HG03066 (cell line): ENCODE measurements at regions not wholly inside any gene's neighbourhood (a gene's known extent, or its start where the extent isn't known, plus 50 kb on each side); places are given as distances from the start of the nearest gene placed in this dataset.
"Not testable (repeated sequence)": the region's sequence is repeated elsewhere in the genome, so short reads cannot be mapped to it uniquely, and the experiment has no call there.

ENCODE experiments used
- ATAC-seq: cut with Tn5 transposase; IDR thresholded peaks from one replicate; pipeline ENCODE4 v1.9.1; 2021; ENCODE audit warnings: low read depth; ENCODE audit not compliant: unreplicated experiment

- no peak for ATAC-seq
Measured at GRCh38 chr9:10818206-10818605, 205.4 kb upstream of the PTPRD start.

DNA sequence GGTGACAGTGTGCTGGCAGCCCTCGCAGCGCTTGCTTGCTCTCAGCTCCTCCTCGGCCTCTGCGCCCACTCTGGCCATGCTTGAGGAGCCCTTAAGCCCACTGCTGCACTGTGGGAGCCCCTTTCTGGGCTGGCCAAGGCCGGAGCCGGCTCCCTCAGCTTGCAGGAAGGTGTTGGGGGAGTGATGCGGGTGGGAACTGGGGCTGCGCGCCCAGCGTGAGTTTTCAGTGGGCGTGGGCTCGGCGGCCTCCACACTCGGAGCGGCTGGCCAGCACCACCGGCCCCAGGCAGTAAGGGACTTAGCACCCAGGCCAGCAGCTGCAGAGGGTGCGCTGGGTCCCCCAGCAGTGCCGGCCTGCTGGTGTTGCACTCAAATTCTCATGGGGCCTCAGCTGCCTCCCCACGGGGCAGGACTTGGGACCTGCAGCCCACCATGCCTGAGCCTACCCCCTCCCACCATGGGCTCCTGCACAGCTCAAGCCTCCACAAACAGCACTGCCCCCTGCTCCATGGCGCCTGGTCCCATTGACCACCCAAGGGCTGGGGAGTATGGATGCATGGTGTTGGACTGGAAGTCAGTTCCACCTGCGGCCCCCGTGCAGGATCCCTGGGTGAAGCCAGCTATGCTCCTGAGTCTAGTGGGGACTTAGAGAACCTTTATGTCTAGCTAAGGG, 223.1 kb upstream of the PTPRD start:
- no peak for ATAC-seq

DNA sequence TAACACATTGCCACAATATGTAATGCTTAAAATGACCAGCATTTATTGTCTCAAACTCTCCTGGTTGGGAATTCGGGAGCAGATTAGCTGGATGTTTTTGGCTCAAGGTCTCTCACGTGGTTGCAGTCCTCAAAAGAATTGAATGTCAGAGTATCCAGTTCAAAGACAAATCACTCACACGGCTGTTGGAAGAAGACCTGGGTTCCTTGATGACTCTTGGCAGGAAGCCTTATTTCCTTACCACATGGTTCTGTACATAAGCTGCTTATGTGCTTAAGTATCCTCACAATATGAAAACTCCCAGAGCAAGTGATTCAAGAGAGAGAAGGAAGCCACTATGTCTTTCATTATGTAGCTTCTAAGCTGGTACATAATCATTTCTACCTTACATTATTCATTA, 230.3 kb upstream of the PTPRD start:
- ATAC-seq = no peak

- no peak for ATAC-seq
Measured at GRCh38 chr9:10855847-10856246, 243.0 kb upstream of the PTPRD start.

DNA sequence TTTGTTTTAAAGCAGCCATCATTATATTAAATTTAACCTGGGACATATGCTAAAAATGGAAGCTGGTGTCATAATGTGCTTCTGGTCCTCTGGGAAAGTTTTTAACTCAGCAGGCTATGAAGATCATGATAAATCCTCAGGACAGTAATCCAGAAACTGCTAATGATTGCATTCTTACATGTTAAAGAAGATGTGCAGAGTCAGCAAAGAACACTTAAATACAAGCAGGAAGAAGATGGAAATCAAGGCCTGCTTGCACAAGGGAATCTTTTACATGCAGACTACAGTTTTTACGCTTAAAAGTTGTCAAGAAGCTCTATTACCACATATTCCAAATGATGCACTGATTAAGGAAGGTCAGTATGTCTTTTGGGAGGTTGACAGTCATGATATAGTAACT, 246.0 kb upstream of the PTPRD start:
- no peak for ATAC-seq

GRCh38 chr9:10863476-10863875, 250.7 kb upstream of the PTPRD start:
- ATAC-seq = no peak

DNA sequence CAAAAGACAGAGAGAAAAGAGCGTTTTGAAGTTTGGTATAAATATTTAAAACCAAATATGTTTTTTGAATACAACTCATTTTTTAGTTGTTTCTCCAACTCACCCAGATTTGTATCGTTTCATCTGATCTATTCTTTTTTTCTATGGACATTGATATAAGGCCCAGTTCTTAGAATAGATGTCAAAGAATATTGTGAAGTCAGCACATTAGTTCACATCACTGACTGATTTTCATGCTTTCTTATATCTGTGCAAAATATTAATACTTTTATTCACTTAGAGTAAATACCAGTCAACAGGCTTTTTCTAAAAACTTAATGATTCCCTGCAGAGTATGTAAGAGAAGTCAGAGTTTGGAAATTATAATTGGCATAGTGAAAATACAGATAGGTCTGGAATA, 254.4 kb upstream of the PTPRD start:
- no peak for ATAC-seq

DNA sequence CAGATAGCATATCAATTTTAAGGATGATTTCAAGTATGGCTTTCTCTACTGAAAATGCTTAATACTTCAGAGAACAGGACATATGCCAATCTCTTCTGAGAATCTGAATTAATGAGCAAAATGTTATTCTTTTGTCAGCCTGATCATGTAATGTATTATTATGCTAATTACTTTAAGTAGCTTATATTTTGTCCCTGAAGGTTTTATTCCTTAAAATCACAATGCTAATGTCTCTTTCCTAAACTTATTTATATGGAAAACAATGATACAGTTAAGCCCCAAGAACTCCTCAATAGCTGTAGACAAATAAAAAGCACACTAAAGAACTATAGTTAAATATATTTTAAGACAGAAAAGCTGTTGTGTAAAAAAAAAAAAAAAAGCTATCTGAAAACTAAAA, 256.9 kb upstream of the PTPRD start:
- no peak for ATAC-seq

GRCh38 chr9:10873999-10874398, 261.2 kb upstream of the PTPRD start:
- no peak for ATAC-seq

GRCh38 chr9:10875752-10876151, 262.9 kb upstream of the PTPRD start:
- ATAC-seq = no peak

DNA sequence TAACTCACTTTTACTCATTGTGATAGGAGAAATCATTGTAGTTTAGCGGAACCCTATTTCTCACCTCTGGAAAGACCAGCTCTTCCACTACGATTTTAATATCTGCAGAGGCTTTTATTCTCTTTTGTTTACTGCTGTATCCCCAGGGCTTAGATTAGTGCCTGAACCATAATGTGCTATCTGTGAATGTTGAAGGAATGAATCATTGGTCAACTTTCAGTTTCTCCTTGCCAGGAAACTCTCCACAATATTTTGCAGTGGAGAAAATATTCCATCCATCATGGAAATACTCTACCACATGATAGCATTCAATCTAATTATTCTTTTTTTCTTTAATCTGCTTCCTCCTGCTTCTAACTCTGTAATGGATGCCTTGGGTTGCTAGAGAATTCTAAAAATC, 263.5 kb upstream of the PTPRD start:
- no peak for ATAC-seq

- not testable (repeated sequence) for ATAC-seq
Measured at GRCh38 chr9:10890266-10890665, 277.5 kb upstream of the PTPRD start.

GRCh38 chr9:10899509-10899908, 286.7 kb upstream of the PTPRD start:
- no peak for ATAC-seq

DNA sequence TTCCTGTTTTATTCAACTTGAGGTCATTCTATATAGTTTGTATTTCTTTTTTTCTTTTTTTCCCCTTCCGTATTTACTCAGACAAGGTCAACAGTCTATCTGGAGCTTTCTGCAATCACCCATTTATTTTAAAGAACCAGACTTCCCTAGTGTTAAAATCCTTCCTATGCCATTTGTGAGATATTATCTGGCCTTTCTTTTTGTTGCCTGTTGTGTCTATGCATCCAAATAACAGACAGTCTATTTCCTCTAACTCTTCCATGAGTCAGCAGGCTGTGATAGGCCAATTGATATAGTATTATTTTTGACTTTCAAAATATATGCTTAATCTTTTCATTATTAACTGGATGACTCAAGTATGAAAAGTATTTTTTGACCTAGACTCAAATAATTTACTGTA, 291.2 kb upstream of the PTPRD start:
- no peak for ATAC-seq

DNA sequence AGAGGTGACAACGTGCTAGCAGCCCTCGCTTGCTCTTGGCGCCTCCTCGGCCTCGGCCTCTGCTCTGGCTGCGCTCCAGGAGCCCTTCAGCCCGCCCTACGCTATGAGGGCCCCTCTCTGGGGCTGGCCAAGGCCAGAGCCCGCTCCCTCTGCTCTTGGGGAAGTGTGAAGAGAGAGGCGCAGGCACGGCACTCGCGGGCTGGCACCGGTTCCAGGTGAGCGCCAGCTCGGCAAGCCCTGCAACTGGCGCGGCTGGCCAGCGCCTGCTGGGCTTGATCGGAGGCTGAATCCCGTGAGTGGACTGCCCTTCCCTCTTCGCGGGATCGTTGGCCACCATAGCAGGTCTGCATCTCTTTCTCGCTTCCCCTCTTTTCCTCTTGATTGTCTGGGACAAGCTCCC, 298.0 kb upstream of the PTPRD start:
- ATAC-seq = no peak

DNA sequence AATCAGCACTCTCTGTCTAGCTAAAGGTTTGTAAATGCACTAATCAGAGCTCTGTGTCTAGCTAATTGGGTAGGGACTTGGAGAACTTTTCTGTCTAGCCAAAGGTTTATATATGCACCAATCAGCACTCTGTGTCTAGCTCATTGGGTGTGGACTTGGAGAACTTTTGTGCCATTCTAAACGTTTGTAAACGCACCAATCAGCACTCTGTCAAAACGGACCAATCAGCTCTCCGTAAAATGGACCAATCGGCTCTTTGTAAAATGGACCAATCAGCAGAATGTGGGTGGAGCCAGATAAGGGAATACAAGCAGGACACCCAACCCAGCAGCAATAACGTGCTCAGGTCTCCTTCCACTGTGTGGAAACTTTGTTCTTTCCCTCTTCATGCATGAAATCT, 298.6 kb upstream of the PTPRD start:
- no peak for ATAC-seq

- no peak for ATAC-seq
Measured at GRCh38 chr9:10917001-10917400, 304.2 kb upstream of the PTPRD start.

DNA sequence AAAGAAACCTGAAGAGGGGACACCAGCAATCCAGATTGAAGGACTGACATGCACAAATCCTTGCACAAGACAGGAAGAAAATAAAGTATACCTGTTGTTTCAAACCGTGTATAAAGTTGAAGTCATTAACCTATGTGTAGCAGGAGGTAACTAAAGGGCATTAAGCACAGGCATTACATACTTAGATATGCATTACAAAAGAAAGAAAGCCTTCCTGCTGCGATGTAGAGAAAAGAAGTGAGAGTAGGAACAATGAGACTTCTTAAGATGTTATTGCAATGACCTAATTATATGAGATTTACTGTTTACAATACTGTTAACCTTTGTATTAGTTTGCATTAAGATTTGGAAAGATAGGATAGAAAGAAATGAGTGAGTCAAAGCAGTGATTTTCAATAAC, 308.9 kb upstream of the PTPRD start:
- ATAC-seq = no peak

GRCh38 chr9:10925896-10926295, 313.1 kb upstream of the PTPRD start:
- ATAC-seq = no peak

DNA sequence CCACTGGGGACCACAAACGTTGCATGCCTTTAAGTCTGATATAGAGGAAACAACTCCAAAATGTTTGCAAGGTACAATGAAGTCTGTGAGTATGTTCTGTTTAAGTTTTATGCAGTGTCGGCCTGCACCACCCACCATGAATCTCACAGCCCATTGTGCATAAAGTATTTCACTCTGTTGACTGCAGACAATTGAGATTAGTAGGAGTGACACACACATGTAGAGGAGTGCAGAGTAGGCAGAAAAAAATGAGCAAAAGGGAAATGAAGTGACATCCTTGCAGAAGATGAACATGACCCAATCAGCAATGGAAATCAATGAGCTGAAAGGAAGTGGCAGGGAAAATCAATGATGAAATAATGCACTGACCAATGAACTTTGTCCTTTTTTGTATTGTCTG, 315.6 kb upstream of the PTPRD start:
- ATAC-seq = no peak

GRCh38 chr9:10930081-10930480, 317.3 kb upstream of the PTPRD start:
- no peak for ATAC-seq

- no peak for ATAC-seq
Measured at GRCh38 chr9:10946676-10947410, 334.0 kb upstream of the PTPRD start.
